ENCODE measurements at regions not wholly inside any gene's neighbourhood (a gene's known extent, or its start where the extent isn't known, plus 50 kb on each side); places are given as distances from the start of the nearest gene placed in this dataset.
A peak's percentile ranks its signal among the peaks of the same experiment; 100 is the strongest.
"Not testable (repeated sequence)": the region's sequence is repeated elsewhere in the genome, so short reads cannot be mapped to it uniquely, and the experiment has no call there.

DNA sequence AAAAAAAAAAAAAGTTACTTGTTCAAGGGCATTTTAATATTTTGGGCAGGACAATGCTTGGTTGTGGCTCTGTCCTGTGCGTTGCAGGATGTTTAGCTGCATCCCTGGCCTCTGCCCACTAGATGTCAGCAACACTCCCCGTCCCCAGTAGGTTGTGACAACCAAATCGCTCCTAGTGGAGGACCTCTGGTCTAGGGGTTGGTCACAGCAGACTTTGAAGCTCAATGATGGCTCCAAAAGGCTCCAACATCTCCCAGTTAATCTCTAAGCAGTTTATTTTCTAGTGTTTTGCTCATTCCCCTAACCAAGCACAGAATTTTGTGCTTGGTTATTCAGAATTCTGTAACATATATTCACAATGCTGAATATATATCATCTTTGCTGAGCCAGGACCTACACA, 67.0 kb downstream of the CHRNA1 start:
- DNase-seq: peak; percentile 50

DNA sequence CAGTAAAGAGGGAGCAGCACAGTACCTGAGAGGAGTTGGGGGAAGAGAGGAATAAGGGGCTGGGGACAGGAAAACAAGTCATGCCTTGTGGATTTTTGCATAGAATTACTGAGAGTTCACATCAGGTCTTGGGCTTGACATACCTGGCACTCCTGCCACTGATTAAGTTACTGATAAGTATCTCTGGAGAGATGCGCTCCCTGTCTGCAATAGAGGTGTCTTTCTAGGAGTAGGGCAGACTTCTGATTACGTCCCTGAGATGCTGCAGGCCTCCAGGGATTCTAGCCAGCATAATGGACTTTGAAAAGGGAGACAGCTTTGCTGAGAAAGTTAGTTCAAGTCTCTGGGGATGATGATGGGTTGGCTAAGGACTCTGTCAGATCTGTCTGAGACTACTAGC, 69.4 kb downstream of the CHRNA1 start:
- no peak for DNase-seq

DNA sequence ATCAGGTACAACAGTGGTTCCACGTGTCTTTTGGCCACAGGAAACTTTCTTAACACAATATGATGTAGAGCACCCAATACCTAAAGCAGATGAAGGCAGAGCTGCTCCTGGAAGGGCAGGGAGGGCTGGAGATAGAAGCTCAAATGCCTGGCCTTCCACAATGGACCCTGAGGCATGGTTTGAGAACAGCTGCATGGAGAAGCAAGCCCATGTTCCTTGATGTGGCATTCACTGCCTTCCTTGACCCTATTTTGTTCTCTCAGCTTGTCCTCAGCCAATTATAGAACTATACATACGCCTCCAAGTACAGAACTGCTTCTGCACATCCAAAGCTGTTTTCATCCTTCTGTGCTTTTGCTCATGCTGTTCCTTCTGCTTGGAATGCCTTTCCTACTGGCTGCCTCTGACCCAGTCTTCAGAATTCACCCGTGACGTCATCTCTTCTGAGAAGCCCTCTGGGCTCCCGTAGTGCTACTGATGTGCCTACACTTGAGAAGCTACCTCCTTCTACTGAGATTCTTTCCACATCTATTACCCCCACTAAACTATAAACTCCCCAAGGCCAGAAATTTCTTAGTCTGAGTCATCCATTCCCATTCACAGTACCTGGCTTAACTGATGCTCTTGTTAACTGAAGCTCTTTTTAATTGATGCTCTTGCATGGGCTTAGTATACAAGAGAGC, 69.9 kb downstream of the CHRNA1 start:
- DNase-seq: no peak

DNA sequence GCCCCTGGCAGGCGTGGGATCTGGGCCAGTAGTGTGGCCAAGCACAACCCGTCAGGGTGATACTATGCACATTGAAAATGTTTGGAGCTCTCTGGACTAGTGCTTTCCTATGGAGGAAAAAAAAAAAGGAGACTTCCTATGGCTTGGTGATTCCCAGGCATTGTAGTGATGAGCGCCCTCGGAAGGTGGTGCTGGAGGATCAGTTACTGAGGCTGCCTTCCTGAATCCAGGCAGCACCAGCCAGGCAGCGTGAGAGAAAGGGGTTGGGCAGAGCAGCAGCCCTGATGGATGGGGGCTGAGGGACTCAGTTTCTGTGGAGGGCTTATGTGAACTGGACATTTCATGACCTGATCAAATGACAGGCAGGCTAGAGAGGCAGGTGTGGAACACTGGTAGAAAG, 70.9 kb downstream of the CHRNA1 start:
- DNase-seq: no peak

- DNase-seq: no peak
These were observed 71.9 kb downstream of the CHRNA1 start for GRCh38 chr2:174692256-174692919.

DNA sequence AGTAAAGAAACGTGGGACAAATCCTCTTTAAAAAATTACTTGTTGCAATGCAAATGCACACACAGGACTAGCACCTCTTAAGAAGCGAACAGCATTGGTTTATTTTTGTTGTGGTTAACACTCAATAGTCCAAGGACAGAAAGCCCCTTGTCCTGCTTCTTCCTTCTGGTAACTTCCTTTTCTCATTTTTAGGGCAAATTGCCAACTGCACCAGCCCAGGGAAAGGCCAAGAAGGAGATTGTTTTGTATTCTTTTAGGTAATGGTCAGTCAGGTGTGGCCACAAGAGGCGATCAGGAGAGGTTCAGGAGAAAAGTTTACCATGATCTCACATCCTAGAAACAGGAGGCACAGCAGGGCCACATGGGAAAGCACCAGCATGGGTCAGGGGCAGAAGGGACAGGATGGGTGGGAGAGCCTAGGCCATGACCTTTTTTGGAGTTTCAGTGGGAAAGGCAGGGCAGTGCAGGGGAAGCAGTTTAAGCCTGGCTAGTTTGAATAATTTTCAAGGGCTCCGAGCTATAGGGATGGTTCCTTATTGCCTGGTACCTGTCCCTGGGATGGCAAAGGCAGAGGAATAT, 73.0 kb downstream of the CHRNA1 start:
- no peak for DNase-seq

- no peak for DNase-seq
These were observed 74.2 kb downstream of the CHRNA1 start for GRCh38 chr2:174690026-174690425.

- DNase-seq: no peak
These were observed 76.2 kb downstream of the CHRNA1 start for GRCh38 chr2:174688079-174688478.

- DNase-seq: no peak
These were observed 77.8 kb downstream of the CHRNA1 start for GRCh38 chr2:174686430-174686829.

- DNase-seq: no peak
These were observed 80.9 kb downstream of the CHRNA1 start for GRCh38 chr2:174683392-174683759.

DNA sequence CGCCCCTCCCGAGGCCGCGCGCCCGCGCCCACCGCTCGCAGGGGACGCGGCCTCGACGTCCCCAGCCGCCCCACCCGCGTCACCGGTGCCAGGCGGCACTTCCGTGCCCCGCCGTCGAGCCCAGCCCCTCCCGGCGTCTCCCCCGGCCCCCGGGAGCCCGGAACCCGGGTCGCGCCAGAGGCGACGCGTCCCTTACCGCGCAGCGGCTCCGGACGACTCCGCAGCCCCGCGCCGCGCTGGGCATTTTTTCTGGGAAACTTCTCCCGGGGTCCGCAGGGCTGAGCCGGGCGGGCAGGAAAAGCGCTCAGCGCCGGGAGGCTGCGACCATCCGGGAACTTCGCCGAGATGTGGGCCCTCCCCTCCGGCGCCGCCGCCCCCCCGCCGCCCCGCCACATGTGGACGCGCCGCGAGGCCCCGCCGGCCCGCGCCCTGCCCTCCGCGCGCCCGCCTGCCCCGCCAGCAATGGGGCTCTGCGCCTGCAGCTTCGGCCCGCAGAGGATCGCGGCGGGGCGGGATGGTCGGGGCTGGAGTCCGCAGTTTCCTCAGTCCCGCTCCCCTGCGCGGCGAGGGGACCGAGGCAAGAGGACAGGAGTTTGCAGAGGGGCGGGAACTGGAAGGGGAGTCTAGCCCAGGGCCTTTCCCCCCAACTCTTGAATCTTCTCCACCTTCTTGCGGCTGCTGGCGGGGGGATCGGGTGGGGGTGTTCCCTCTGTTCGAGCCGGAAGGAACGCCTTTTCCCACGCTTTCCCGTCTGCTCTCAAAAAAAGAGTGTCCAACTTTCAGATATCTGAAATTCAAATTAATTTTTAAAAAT, 81.5 kb downstream of the CHRNA1 start:
- DNase-seq: peak; percentile 54

- DNase-seq: no peak
These were observed 82.2 kb downstream of the CHRNA1 start for GRCh38 chr2:174682007-174682577.

GRCh38 chr2:174681099-174682006, 82.9 kb downstream of the CHRNA1 start:
- DNase-seq: no peak

DNA sequence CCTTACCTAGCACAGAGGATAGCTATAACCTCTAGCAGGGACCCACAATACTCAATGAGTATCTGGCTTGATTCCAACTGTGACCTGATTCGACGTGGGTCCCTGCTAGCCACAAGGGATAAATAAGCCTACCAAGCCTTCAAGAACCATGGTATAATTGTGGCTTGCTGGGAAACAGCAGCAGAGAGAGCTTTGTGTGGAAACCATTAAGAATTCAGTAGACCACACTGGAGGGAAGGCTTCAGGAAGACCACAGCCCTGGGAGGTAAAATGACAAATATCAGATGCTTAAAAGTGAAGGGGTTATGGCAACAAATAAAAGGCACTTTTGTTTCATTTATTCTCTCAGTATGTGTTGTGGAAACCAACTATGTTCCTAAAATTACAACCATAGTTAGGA, 82.6 kb upstream of the WIPF1 start:
- no peak for DNase-seq

DNA sequence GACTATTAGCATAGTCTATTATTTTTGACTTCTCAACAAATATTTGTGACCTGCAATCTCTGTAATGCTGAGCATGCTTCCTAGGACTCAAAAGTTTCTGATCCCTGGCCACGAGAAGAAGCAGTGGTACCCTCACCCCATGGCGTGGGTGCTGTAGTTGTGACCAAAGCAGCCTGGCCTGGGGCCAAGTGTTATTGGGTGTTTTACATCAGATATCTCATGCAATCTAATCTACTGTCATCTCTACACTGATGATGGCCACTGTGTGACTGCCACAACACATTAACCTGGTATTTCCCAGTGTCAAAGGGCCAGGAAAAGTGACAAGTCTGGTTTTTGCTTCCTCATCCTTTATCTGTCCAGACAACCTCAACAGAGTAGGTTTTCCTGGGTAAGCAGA, 80.8 kb upstream of the WIPF1 start:
- no peak for DNase-seq

DNA sequence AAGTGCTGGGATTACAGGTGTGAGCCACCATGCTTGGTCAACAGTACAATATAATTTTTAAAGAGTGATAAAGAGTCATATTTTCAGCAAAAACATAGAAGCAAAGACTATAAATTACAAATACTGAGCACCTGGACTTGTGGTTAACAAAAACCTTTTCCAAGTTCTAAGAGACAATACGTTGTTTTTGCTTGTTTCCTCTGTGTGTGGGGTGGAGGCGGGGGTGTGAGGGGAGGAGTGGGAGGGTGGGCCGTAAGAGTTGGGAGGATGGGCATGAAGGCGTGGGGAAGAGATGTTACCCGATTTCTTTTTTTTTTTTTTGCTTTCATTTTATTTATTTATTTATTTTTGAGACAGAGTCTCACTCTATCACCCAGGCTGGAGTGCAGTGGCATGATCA, 78.0 kb upstream of the WIPF1 start:
- no peak for DNase-seq

DNA sequence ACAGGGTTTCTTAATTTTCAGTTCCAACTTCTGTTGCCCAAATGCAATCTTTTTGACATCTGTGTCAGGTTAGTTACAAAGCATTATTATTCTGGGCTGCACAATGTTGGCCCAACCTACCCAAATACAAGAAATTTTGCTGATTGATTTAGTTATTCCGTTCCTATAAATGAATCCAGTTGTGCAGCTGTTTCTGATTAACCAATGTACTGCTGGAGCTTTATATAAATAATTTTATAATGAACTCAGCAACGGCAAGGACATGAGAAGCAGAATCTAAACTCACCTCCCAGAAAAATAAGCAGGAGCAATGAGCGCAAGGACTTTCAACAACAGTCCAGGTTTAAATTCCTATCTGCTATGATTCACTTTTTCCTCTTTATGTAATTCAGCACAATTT, 76.3 kb upstream of the WIPF1 start:
- no peak for DNase-seq

DNA sequence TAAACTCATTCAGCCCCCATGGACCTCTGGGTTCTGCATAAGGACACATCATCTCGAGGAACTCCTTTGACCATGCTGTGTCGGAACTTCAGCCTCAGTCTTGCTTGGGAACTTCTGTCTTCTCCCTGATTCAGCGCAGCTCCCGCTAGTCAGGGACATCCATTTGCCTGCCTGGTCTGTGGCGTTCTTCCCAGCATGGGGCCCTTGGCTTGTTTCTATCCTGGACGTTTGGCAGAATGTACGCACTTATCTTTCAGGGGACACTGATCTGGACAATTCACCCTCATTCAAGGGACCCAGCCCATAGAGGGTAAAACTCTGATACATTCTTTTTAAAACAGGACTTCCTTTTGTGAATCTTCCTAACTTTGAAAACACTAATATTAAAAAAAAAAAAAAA, 75.8 kb upstream of the WIPF1 start:
- no peak for DNase-seq

DNA sequence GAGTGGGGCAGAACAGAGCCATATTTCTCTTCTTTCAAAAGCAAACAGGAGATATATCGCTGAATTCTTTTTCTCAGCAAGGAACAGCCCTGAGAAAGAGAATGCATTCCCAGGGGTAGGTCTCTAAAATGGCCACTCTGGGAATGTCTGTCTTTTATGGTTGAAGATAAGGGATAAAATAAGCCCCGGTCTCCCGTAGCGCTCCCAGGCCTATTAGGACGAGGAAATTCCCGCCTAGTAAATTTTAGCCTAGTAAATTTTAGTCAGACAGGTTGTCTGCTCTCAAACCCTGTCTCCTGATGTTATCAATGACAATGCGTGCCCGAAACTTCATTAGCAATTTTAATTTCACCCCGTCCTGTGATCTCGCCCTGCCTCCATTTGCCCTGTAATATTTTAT, 73.9 kb upstream of the WIPF1 start:
- not testable (repeated sequence) for DNase-seq

GRCh38 chr2:174670446-174670845, 72.8 kb upstream of the WIPF1 start:
- no peak for DNase-seq

DNA sequence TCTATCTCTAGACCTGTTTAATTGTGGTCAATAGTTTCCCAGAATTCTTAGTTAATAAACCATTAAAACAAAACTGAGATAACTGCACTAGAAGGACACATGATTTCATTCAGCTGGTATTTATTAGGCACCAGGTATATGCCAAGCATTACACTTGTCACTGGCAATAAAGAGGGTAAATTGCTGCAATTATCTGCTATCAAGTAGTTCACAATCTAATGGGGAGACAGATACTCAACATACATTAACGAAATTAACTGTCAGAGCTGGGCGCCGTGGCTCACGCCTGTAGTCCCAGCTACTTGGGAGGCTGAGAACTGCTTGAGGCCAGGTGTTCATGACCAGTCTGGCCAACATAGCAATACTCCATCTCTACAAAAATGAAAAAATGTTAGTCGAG, 71.7 kb upstream of the WIPF1 start:
- no peak for DNase-seq

DNA sequence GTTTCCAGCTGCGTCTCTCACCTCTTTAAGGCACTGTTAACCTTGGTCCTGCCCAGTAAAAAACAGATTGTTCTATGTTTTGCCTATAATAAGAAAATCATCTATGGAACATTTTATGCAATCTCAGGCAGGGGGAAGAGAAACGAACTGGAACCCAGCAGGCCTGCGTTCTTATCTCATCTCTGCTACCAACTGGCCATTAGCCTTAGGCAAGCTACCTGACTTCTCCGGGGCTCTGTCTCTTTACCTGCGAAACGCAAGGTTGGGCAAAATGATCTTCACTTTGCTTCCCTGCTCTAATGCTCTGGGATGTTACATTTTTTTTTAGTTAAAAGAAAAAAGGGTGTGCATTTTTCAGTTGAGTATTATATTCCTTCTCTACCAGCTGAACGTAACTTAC, 70.5 kb upstream of the WIPF1 start:
- DNase-seq: no peak

Measured in CD4-positive, alpha-beta T cell treated with Interferon gamma for 1 hour (primary cell).